ENCODE measurements at regions not wholly inside any gene's neighbourhood (a gene's known extent, or its start where the extent isn't known, plus 50 kb on each side); places are given as distances from the start of the nearest gene placed in this dataset.

DNA sequence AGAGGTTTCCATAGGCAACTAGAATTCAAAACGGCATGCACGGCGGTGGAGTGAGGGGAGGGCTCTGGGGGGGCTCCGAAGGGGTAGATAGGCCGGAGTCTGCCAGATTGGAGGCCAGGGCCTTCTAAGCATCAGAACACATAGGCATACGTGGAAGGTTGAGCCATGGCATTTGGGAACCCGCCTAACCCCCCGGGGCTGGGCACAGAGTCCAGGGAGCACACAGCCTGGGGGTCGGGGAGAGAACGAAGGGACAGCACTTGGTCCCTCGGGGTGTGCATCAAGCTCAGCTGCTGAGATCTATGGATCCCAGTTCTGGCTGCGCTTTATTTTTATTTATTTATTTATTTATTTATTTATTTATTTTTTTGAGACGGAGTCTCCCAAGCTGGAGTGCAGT is 89.4 kb upstream of the TNS3 start:
- DNase-seq = no peak
- no peak for TF ChIP-seq POLR2A (IDR thresholded peaks at IDR 0.05)
- TF ChIP-seq, protein P1, sequence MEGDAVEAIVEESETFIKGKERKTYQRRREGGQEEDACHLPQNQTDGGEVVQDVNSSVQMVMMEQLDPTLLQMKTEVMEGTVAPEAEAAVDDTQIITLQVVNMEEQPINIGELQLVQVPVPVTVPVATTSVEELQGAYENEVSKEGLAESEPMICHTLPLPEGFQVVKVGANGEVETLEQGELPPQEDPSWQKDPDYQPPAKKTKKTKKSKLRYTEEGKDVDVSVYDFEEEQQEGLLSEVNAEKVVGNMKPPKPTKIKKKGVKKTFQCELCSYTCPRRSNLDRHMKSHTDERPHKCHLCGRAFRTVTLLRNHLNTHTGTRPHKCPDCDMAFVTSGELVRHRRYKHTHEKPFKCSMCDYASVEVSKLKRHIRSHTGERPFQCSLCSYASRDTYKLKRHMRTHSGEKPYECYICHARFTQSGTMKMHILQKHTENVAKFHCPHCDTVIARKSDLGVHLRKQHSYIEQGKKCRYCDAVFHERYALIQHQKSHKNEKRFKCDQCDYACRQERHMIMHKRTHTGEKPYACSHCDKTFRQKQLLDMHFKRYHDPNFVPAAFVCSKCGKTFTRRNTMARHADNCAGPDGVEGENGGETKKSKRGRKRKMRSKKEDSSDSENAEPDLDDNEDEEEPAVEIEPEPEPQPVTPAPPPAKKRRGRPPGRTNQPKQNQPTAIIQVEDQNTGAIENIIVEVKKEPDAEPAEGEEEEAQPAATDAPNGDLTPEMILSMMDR (IDR thresholded peaks at IDR 0.05) = no peak
- no peak overlapping the region for H3K4me3 ChIP-seq
- H3K27me3 ChIP-seq = no peaks in the 10 kb centered on the region
- H3K36me3 ChIP-seq = no peaks in the 10 kb centered on the region
- H3K4me1 ChIP-seq = peaks cover 0 to 13% (median 6%) of the 10 kb centered on the region in 3 donors
- H3K9me3 ChIP-seq = no peaks in the 10 kb centered on the region
- H3K27ac ChIP-seq = peak overlapping the region in 1 of 4 donors; percentile 60
- intact Hi-C loops (cut with DNase I) = no loop called here
- WGBS, 2 donors = 75 to 90% methylated on average over 12 to 13 of the region's 13 CpGs

DNA sequence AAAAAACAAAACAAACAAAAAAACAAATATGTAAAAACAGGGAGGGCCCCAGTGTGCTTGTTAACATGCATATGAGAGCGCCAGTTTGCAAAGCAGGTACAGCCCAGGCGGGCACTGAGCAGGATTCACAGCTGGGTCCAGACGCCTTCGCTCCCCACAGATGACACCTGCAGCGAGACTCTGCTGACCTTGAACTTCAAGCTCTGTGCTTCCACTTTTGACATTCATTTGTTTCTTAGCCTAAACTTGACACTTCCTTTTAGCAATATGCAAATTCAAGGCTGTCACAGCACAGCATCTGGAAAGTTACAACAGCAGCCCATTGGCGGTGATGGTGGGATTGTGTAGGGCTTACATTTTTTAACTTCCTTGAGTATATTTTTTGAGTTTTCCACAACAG is 88.8 kb upstream of the TNS3 start:
- H3K9me3 ChIP-seq = no peaks in the 10 kb centered on the region
- peak; percentile 9 for DNase-seq
- no peaks in the 10 kb centered on the region for H3K36me3 ChIP-seq
- H3K4me3 ChIP-seq = no peak overlapping the region
- H3K27ac ChIP-seq = peak overlapping the region in 1 of 4 donors; percentile 60
- H3K4me1 ChIP-seq = peaks cover 0 to 13% (median 6%) of the 10 kb centered on the region in 3 donors
- 65 to 74% methylated on average over 6 of the region's 6 CpGs for WGBS, 2 donors
- intact Hi-C loops (cut with DNase I) = no loop called here
- TF ChIP-seq, protein P1 (IDR thresholded peaks at IDR 0.05) = no peak
- TF ChIP-seq POLR2A (IDR thresholded peaks at IDR 0.05) = no peak
- no peaks in the 10 kb centered on the region for H3K27me3 ChIP-seq

DNA sequence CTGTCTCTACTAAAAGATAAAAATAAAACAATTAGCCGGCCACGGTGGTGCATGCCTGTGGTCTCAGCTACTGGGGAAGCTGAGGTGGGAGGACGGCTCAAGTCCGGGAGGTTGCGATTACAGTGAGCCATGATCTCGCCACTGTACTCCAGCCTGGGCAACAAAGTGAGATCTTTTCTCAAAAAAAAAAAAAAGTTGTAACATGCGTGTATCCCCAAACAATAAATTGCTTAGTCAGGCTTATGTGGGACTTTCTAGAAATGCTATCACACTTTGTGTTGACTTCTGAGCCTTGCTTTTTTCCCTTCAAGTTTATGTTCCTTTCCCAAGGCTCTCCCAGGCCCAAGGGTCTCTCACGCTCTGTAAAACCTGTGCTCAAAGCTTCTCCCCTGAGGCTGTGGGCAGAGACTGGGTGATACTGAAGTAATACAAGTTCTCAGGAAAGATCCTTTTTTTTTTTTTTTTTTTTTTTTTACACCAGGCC is 88.0 kb upstream of the TNS3 start:
- whole genome bisulfite sequencing, 2 donors = 49 to 54% methylated on average over 6 to 7 of the region's 8 CpGs

DNA sequence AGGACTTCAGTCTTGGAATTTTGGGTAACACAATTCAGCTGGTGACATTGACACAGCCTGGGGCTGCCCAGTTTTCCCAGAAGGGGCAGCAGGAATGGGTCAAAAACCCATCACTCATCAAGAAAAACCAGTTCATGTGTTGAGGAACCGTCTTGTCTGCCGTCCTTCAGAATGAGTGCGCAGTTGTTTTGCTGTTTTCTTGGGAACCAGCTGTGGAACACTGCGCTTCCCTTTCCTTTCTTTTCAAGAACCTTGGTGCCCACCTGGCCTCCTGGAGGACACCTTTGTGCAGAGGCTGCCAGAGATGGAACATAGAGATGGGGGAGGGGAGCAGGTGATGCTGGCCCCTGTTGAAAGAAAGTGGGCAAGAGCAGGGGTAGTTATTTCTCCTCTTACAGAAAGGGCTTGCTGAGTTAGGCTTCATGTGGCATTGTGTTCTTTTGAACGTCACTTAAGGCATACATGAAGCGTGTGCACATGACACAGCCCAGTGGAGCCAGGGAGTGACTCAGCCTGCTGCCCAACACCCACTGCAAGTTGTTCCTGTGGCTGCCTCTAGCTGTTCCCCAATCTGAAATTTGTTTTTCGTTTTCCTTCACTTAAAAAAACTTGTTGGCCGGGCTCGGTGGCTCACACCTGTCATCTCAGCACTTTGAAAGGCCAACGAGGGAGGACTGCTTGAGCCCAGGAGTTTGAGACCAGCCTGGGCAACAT is 87.4 kb upstream of the TNS3 start:
- no peak overlapping the region for H3K4me3 ChIP-seq
- peaks cover 0 to 13% (median 6%) of the 10 kb centered on the region in 3 donors for H3K4me1 ChIP-seq
- intact Hi-C loops (cut with DNase I) = no loop called here
- H3K27me3 ChIP-seq = no peaks in the 10 kb centered on the region
- no peaks in the 10 kb centered on the region for H3K36me3 ChIP-seq
- TF ChIP-seq, protein P1 (IDR thresholded peaks at IDR 0.05) = peak in 2 of 6 experiments; percentile 13 to 39
- TF ChIP-seq POLR2A (IDR thresholded peaks at IDR 0.05) = no peak
- H3K27ac ChIP-seq = peak overlapping the region; percentile 29 to 59 (median 54)
- no peaks in the 10 kb centered on the region for H3K9me3 ChIP-seq
- DNase-seq = peak; percentile 14
- 36 to 44% methylated on average over 7 to 10 of the region's 10 CpGs for WGBS, 2 donors

More for the DNA sequence above, 88.0 kb upstream of the TNS3 start:
- Histone ChIP-seq H3K4me3 (no peak overlapping the region), H3K4me1 (peaks cover 0 to 13% (median 6%) of the 10 kb centered on the region in 3 donors), H3K9me3 (no peaks in the 10 kb centered on the region), H3K27me3 (no peaks in the 10 kb centered on the region), H3K36me3 (no peaks in the 10 kb centered on the region), H3K27ac (peak overlapping the region; percentile 29 to 59 (median 54))
- TF ChIP-seq POLR2A (IDR thresholded peaks at IDR 0.05) = no peak
- TF ChIP-seq, protein P1 (IDR thresholded peaks at IDR 0.05) = no peak
- no peak for DNase-seq
- intact Hi-C loops (cut with DNase I) = no loop called here

DNA sequence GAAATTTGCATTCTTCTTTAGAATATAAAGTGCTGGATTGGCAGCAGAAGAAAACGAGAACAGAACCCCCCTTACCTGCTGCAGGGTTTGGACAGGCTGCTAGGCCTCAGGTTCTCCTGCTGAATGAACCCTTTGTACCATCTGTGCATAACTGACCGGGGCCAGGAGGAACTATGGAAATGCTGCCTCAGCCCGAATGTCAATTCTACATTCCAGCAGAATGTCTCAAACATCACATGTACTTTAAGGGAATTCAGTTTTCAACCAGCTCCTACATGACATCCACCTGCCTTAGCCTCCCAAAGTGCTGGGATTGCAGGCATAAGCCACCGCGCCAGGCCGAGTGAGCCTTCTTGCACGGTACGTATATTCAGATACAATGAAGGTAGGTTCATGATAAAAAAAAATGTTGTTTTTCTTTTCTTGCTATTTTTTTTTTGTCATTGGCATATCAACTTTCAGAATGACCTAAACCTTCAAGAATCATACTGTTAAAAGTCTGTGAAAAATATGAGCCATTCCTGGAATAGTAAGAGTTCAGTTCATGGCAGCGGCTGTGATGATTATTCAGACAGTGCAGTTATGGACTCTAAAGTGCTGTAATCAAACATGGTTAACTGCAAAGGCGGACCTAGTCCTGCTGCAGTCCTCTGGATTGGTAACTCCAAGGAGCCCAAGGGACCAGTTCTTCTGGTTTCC is 84.4 kb upstream of the TNS3 start:
- intact Hi-C loops (cut with DNase I) = no loop called here
- Histone ChIP-seq H3K27ac (no peak overlapping the region), H3K4me1 (peaks cover 0 to 13% (median 6%) of the 10 kb centered on the region in 3 donors), H3K4me3 (no peak overlapping the region), H3K9me3 (no peaks in the 10 kb centered on the region), H3K36me3 (no peaks in the 10 kb centered on the region), H3K27me3 (no peaks in the 10 kb centered on the region)
- TF ChIP-seq POLR2A (IDR thresholded peaks at IDR 0.05) = no peak
- TF ChIP-seq, protein P1 (IDR thresholded peaks at IDR 0.05) = no peak
- WGBS, 2 donors = 79 to 86% methylated on average over 10 of the region's 10 CpGs
- DNase-seq = no peak
